ENCODE measurements at regions not wholly inside any gene's neighbourhood (a gene's known extent, or its start where the extent isn't known, plus 50 kb on each side); places are given as distances from the start of the nearest gene placed in this dataset.

DNA sequence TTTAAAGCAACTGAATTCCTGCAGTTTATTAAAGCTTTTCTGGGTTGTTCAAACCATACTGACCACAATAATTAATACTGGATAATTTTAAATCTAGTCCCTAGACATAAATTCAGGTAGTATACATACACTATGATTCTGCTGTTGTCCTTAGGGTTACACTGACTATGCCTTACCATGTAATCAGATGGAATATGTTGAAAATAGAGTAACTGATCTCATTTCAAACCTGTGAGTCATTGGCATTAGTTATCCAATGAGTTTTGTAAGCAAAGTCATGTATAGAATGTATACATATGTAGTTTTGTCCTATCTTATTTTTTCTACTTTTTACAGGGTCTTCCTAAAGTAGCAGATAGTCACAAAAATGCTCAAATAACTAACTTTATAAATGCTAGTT is 517.1 kb upstream of the CCDC54 start:
- DNase-seq (ENCODE audit: low read depth in 2 of 2), result no peak

DNA sequence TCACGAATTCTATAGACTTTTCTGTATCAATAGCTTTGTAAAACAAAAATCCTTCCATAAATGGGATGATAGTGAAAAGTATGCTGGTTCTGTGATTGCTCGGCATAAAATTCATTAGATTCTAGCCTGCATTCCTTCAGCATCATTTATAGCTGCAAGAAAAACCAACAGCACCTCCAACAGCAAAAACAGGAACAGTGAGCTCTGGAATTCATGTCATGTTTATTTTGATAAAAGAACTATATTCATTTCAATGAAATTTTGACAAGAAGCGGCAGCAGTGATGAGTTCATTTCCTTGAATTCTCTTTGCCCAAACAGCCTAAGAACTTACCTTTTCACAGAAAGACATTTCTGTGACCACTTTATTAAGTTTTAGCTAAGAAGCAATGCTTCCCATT is 515.2 kb upstream of the CCDC54 start:
- no peak for DNase-seq (ENCODE audit: low read depth in 2 of 2)

DNA sequence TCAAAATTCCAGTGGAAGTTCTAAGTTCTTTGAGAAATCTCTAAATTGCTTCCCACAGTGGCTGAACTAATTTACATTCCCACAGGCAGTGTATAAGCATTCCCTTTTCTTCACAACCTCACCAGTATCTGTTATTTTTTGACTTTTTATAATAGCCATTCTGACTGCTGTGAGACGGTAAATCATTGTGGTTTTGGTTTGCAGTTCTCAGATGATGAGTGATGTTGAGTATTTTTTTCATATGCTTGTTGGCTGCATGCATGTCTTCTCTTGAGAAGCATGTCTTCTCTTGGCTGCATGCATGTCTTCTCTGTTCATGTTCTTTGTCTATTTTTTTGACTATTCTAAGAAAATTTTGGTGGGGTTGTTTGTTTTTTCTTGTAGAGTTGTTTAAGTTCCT is 499.6 kb upstream of the CCDC54 start:
- DNase-seq (ENCODE audit: low read depth in 2 of 2), result no peak

GRCh38 chr3:106880206-106880605 is 497.0 kb upstream of the CCDC54 start:
- DNase-seq (ENCODE audit: low read depth in 2 of 2), result no peak

DNA sequence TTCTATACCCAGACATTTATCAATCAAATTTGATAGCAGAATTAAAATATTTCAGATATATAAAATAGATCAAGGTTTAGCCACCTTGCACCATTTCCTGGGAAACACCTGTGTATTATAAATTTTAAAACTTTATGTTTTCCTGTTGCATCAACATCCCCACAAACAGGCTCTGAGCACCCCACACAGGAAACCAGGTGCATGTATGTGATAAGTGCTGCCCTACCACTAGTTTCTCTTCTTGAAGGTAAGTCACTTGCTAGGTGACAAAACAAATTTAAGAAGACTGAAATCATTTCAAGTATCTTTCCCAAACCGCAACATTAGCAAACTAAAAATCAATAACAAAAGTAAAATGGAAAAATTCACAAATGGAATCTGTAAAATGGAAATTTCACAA is 496.1 kb upstream of the CCDC54 start:
- no peak for DNase-seq (ENCODE audit: low read depth in 2 of 2)

- no peak for DNase-seq (ENCODE audit: low read depth in 2 of 2)
Observed at GRCh38 chr3:106882297-106882696, 494.9 kb upstream of the CCDC54 start.

GRCh38 chr3:106906074-106906473 is 471.2 kb upstream of the CCDC54 start:
- no peak for DNase-seq (ENCODE audit: low read depth in 2 of 2)

- DNase-seq (ENCODE audit: low read depth in 2 of 2), result no peak
Observed at GRCh38 chr3:106908181-106908938, 468.9 kb upstream of the CCDC54 start.

GRCh38 chr3:106913111-106913698 is 464.0 kb upstream of the CCDC54 start:
- DNase-seq (ENCODE audit: low read depth in 2 of 2), result no peak

DNA sequence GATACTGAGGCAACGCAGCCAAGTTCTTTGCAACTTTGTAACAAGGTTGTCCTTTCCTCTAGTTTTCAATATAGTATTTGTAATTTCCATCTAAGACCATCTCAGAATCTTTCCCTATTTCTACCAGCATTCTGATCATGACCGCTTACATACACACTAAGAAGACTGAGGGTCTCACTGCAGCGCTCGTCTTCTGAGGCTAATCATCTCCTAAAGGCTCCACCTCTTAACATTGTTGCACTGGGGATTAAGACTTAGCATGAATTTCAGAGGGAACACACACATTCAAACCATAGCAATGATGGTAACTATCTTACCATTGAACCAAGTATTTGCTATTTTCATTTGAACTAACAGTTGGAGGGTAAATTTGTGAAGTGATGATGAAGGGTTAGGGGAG is 463.3 kb upstream of the CCDC54 start:
- DNase-seq (ENCODE audit: low read depth in 2 of 2), result no peak

GRCh38 chr3:106920609-106921008 is 456.6 kb upstream of the CCDC54 start:
- DNase-seq (ENCODE audit: low read depth in 2 of 2), result no peak

DNA sequence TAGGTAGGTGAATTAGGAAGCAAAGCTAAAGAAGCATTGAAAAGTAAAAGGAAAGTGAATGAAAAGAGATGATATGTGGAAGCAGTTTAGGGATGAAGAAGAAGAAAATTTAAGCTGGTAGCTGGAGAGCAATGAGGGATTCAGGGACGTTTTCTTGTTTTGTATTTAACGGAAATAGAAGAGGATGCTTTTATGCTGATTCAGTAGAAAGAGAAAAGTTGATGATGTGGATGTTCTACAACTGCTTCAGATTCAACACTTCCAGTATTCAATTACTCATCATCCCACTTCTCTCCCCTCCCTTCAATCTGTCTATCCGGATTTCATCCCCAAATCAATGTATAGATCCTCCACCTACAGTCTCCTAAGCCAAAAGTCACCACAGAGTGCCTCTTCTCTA is 448.2 kb upstream of the CCDC54 start:
- DNase-seq (ENCODE audit: low read depth in 2 of 2), result no peak

- DNase-seq (ENCODE audit: low read depth in 2 of 2), result no peak
Observed at GRCh38 chr3:106930086-106930485, 447.2 kb upstream of the CCDC54 start.

- no peak for DNase-seq (ENCODE audit: low read depth in 2 of 2)
Observed at GRCh38 chr3:106931904-106932303, 445.3 kb upstream of the CCDC54 start.

GRCh38 chr3:106936337-106936736 is 440.9 kb upstream of the CCDC54 start:
- DNase-seq (ENCODE audit: low read depth in 2 of 2), result no peak

- DNase-seq (ENCODE audit: low read depth in 2 of 2), result no peak
Observed at GRCh38 chr3:106942051-106942450, 435.2 kb upstream of the CCDC54 start.

- DNase-seq (ENCODE audit: low read depth in 2 of 2), result no peak
Observed at GRCh38 chr3:106943071-106943470, 434.2 kb upstream of the CCDC54 start.

GRCh38 chr3:106945435-106945834 is 431.8 kb upstream of the CCDC54 start:
- DNase-seq (ENCODE audit: low read depth in 2 of 2), result no peak

- no peak for DNase-seq (ENCODE audit: low read depth in 2 of 2)
Observed at GRCh38 chr3:106946866-106947265, 430.4 kb upstream of the CCDC54 start.

GRCh38 chr3:106957029-106957428 is 420.2 kb upstream of the CCDC54 start:
- DNase-seq (ENCODE audit: low read depth in 2 of 2), result no peak

- no peak for DNase-seq (ENCODE audit: low read depth in 2 of 2)
Observed at GRCh38 chr3:106962993-106963392, 414.2 kb upstream of the CCDC54 start.

- no peak for DNase-seq (ENCODE audit: low read depth in 2 of 2)
Observed at GRCh38 chr3:106963442-106963841, 413.8 kb upstream of the CCDC54 start.

DNA sequence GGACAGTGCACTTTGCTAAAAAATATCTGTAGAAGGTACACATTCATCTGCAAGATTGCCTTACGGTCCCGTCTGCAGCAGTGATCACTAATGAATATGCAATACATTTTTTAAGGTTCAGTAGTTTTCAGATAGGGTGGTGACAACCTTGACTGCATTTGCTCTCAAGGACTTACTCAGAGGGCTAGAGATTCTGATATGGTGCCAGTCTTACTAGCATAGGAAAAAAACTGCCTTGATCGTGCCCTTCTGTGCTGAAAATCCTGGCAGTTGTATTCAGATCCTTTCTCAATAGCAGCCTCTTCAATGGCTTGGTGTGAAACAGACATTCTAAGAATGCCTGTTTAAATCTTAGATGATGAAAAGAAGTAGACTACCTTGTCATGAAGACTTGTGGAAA is 411.9 kb upstream of the CCDC54 start:
- DNase-seq (ENCODE audit: low read depth in 2 of 2), result no peak

- DNase-seq (ENCODE audit: low read depth in 2 of 2), result no peak
Observed at GRCh38 chr3:106969596-106969995, 407.6 kb upstream of the CCDC54 start.
